T47D (cell line): ENCODE measurements at regions not wholly inside any gene's neighbourhood (a gene's known extent, or its start where the extent isn't known, plus 50 kb on each side); places are given as distances from the start of the nearest gene placed in this dataset.

Source experiments
- DNase-seq, 2 experiments: peaks; one replicate each; pipeline versions ENCODE4 v3.0.0 to v3.0.0-alpha.2; 2011 to 2012; ENCODE audit warnings: low read depth in 1 of 2, low spot score in 1 of 2
- JUND ChIP-seq: IDR thresholded peaks from 2 replicates; pipeline ENCODE4 v1.6.1; 2012; ENCODE audit warnings: low read depth
- in situ Hi-C: cut with HindIII; loops from 2 replicates; pipeline ENCODE4 v1.10.0; 2016; ENCODE audit warnings: low sequenced_read_pairs, low pct_unique_long_range_greater_than_20kb

GRCh38 chr7:118298771-118299170, 74.3 kb downstream of the ANKRD7 start:
- no peak for DNase-seq
- no peak for TF ChIP-seq JUND
- in situ Hi-C loops: no loop called here

DNA sequence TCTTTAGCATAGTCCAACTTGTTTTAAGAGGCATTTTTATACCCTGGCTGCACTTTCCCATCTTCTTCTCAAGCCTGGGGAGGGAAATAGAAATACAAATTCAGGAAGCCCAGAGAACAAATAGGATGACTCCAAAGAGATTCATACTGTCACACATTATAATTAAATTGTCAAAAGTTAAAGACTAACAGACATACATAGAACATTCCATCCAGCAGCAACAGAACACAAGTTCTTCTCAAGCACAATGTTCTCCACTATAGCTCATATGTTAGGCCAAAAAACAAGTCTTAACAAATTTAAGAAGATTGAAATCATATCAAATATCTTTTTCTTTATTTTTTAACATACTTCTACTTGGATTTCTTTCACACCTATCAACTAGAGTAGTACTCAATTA, 75.7 kb downstream of the ANKRD7 start:
- TF ChIP-seq JUND: no peak
- in situ Hi-C loops: no loop called here
- no peak for DNase-seq

- DNase-seq: no peak
- TF ChIP-seq JUND: no peak
- in situ Hi-C loops: no loop called here
These were observed 79.6 kb downstream of the ANKRD7 start for GRCh38 chr7:118304100-118304499.

- in situ Hi-C loops: no loop called here
These were observed 81.2 kb downstream of the ANKRD7 start for GRCh38 chr7:118305671-118306070.

GRCh38 chr7:118306771-118307170, 82.3 kb downstream of the ANKRD7 start:
- TF ChIP-seq JUND: no peak
- in situ Hi-C loops: no loop called here
- DNase-seq: no peak

More at GRCh38 chr7:118305671-118306070, 81.2 kb downstream of the ANKRD7 start:
- TF ChIP-seq JUND: no peak
- DNase-seq: no peak

- no peak for TF ChIP-seq JUND
- in situ Hi-C loops: no loop called here
- no peak for DNase-seq
These were observed 86.8 kb downstream of the ANKRD7 start for GRCh38 chr7:118311121-118311836.

DNA sequence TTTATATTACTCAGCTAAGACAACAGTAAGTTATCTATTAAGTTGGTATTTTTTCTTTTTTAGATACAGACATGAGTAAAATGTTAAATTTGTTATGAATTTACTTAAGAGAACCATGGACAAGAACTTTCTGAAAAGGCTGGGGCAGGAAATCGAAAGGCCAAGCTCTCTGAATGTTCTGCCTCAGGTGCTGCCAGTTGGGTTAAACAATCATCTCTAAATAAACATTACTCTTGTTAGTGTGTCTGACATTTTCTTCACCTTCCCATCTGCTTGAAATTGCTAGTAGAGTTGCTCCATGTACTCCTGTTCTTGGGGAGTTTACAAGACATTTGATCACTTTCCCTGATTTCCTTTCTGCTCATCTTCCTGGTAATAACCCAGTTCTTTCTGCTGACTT, 87.5 kb downstream of the ANKRD7 start:
- in situ Hi-C loops: no loop called here
- no peak for TF ChIP-seq JUND
- peak in 1 of 2 experiments; percentile 3 for DNase-seq

GRCh38 chr7:118312966-118313365, 88.5 kb downstream of the ANKRD7 start:
- in situ Hi-C loops: no loop called here
- no peak for TF ChIP-seq JUND

DNA sequence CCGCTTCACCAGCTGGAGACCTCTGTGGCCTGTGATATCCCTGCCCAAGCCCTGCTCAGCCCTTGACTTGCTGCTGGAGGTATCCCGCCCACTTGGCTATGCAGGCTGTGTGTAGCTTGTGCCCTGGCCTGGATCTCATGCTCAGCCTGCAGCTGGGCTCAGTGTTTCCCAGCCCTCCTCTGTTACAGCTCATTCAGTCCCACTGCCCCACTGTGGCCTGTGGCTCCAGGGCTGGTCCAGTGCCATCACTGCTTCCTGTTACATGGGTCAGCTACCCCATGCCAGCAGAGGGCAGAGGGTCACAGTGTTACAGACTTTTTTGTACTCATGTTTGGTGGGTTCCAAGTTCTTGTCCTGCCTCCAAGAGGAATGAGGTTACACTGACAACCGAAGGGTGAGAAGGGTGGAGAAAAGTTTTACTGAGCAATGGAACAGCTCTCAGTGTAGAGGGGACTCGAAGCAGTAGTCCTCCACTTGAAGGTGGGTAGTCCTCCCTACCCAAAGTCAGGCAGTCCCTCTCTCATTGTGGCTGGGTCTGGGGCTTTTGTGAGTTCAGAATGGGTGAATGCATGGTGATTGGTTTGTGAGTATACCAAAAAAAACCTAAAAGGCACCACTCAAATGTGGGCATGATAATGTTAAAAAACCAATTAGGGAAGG, 100.4 kb downstream of the ANKRD7 start:
- TF ChIP-seq JUND: no peak
- in situ Hi-C loops: no loop called here
- no peak for DNase-seq

More at GRCh38 chr7:118312966-118313365, 88.5 kb downstream of the ANKRD7 start:
- DNase-seq: no peak

DNA sequence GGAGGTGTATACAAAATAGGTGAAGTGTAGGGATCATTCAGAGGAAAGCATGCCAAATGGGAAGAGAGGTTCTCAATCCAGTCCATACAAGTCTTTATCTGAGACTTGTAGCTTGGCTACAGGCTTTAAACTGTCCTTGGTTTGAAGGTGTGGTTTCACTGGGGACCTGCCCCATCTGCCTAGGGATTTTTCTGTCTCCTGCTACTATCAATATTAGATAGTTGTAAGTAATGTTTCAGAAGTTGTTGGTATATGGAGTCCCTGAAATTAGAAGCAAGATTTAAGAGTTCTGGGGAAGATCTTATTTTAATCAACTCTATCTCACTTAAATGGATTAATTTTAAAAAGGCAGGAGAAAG, 100.9 kb downstream of the ANKRD7 start:
- TF ChIP-seq JUND: no peak
- DNase-seq: no peak
- in situ Hi-C loops: no loop called here

- DNase-seq: no peak
- in situ Hi-C loops: no loop called here
These were observed 102.7 kb downstream of the ANKRD7 start for GRCh38 chr7:118327174-118327573.

DNA sequence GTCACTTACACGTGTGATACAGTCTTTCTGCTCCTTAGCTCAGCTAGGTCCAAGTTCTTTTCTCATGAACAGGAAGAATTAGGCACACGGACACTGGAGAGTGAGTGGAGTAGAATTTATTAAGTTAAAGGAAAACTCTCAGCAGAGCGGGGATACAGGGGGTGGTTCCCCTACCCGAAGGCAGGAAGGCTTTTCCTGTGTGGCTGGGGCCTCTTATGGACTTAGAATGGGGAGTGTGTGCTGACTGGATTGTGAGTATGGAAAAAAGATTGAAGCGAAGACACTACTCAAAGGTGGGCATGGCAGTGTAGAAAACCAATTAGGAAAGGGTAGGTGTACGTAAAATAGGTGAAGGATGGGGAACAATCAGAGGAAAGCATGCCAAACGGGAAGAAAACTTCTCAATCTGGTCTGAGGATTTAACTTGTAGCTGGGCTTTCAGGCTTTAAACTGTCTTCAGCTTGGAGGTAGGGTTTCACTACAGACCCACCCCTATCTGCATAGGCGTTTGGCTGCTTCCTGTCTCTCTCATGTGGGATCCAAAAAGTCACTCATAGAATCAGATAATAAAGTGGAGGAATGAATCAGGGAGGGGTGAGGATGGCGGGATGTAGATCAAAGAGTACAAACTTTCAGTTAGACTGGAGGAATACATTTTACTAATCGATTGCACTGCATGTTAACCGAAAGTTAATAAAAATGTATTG, 104.2 kb downstream of the ANKRD7 start:
- in situ Hi-C loops: no loop called here

More at GRCh38 chr7:118327174-118327573, 102.7 kb downstream of the ANKRD7 start:
- no peak for TF ChIP-seq JUND

GRCh38 chr7:118330388-118330787, 105.9 kb downstream of the ANKRD7 start:
- in situ Hi-C loops: no loop called here
- DNase-seq: no peak
- no peak for TF ChIP-seq JUND

More for the DNA sequence above, 104.2 kb downstream of the ANKRD7 start:
- no peak for TF ChIP-seq JUND
- no peak for DNase-seq

- in situ Hi-C loops: no loop called here
- no peak for TF ChIP-seq JUND
- no peak for DNase-seq
These were observed 122.2 kb downstream of the ANKRD7 start for GRCh38 chr7:118346748-118347147.
